ENCODE measurements at regions not wholly inside any gene's neighbourhood (a gene's known extent, or its start where the extent isn't known, plus 50 kb on each side); places are given as distances from the start of the nearest gene placed in this dataset.

- DNase-seq (ENCODE audit: low spot score): no peak
- 91% methylated on average over 4 of the region's 4 CpGs for WGBS
- Histone ChIP-seq H3K9ac (ENCODE audit: low read depth in 1 of 2, low read length in 2 of 2) (no peak overlapping the region), H3K4me3 (ENCODE audit: low read depth in 1 of 3, low read length in 3 of 3) (no peak overlapping the region), H3K36me3 (ENCODE audit: control insufficient read depth in 4 of 4, insufficient read depth in 3 of 4, low read depth in 1 of 4, low read length in 3 of 4) (no peaks in the 10 kb centered on the region), H3K4me1 (ENCODE audit: control insufficient read depth in 4 of 4, insufficient read depth in 4 of 4, low read length in 3 of 4) (no peaks in the 10 kb centered on the region), H3K27me3 (ENCODE audit: control insufficient read depth in 4 of 4, insufficient read depth in 4 of 4, low read length in 3 of 4) (no peaks in the 10 kb centered on the region), H3K27ac (ENCODE audit: low read depth in 1 of 2, low read length in 2 of 2) (no peak overlapping the region), H3K9me3 (ENCODE audit: control insufficient read depth in 4 of 4, low read length in 3 of 4) (no peaks in the 10 kb centered on the region)
- no peak for TF ChIP-seq FOXA2 (IDR thresholded peaks at IDR 0.05)
- TF ChIP-seq TAF1 (conservative IDR thresholded peaks at IDR 0.05): no peak
- TF ChIP-seq JUND (IDR thresholded peaks at IDR 0.05): no peak
- TF ChIP-seq SP1 (IDR thresholded peaks at IDR 0.05): no peak
- no peak for TF ChIP-seq NR2F2 (IDR thresholded peaks at IDR 0.05)
- no peak for TF ChIP-seq MAX (IDR thresholded peaks at IDR 0.05)
- TF ChIP-seq YY1 (IDR thresholded peaks at IDR 0.05): no peak
- no peak for TF ChIP-seq CTCF (IDR thresholded peaks at IDR 0.05; ENCODE audit: low read depth, low read length, missing input control)
- no peak for TF ChIP-seq ZBTB33 (IDR thresholded peaks at IDR 0.05)
- no peak for TF ChIP-seq FOXA1 (IDR thresholded peaks at IDR 0.05)
- no peak for TF ChIP-seq HNF4A (conservative IDR thresholded peaks at IDR 0.05)
- TF ChIP-seq RAD21 (IDR thresholded peaks at IDR 0.05): no peak
- no peak for TF ChIP-seq HNF4G (IDR thresholded peaks at IDR 0.05)
- no peak for TF ChIP-seq EGR1 (IDR thresholded peaks at IDR 0.05; ENCODE audit: low read depth in 2 of 2)
- no peak for TF ChIP-seq RXRA (IDR thresholded peaks at IDR 0.05)
- no peak for TF ChIP-seq ATF3 (IDR thresholded peaks at IDR 0.05)
- TF ChIP-seq REST (IDR thresholded peaks at IDR 0.05): no peak
Observed at GRCh38 chr2:198327526-198327925, 523.1 kb downstream of the PLCL1 start.

GRCh38 chr2:198326431-198326830, 522.0 kb downstream of the PLCL1 start:
- no peaks in the 10 kb centered on the region for H3K27me3 ChIP-seq (ENCODE audit: control insufficient read depth in 4 of 4, insufficient read depth in 4 of 4, low read length in 3 of 4)
- TF ChIP-seq EGR1 (IDR thresholded peaks at IDR 0.05; ENCODE audit: low read depth in 2 of 2) (no peak), HNF4G (IDR thresholded peaks at IDR 0.05) (no peak), ATF3 (IDR thresholded peaks at IDR 0.05) (no peak), FOXA1 (IDR thresholded peaks at IDR 0.05) (no peak), RXRA (IDR thresholded peaks at IDR 0.05) (no peak), SP1 (IDR thresholded peaks at IDR 0.05) (no peak), NR2F2 (IDR thresholded peaks at IDR 0.05) (no peak), REST (IDR thresholded peaks at IDR 0.05) (no peak), RAD21 (IDR thresholded peaks at IDR 0.05) (no peak), TAF1 (conservative IDR thresholded peaks at IDR 0.05) (no peak), YY1 (IDR thresholded peaks at IDR 0.05) (no peak), GABPA (IDR thresholded peaks at IDR 0.05 in 1 of 2, conservative IDR thresholded peaks at IDR 0.05 in 1 of 2) (no peak), ZBTB33 (IDR thresholded peaks at IDR 0.05) (no peak)

More at GRCh38 chr2:198326431-198326830, 522.0 kb downstream of the PLCL1 start:
- DNase-seq (ENCODE audit: low spot score): no peak
- H3K36me3 ChIP-seq (ENCODE audit: control insufficient read depth in 4 of 4, insufficient read depth in 3 of 4, low read depth in 1 of 4, low read length in 3 of 4): no peaks in the 10 kb centered on the region
- H3K27ac ChIP-seq (ENCODE audit: low read depth in 1 of 2, low read length in 2 of 2): no peak overlapping the region
- H3K9me3 ChIP-seq (ENCODE audit: control insufficient read depth in 4 of 4, low read length in 3 of 4): no peaks in the 10 kb centered on the region
- 41% methylated on average over 1 of the region's 1 CpG for WGBS
- no peak overlapping the region for H3K9ac ChIP-seq (ENCODE audit: low read depth in 1 of 2, low read length in 2 of 2)
- H3K4me1 ChIP-seq (ENCODE audit: control insufficient read depth in 4 of 4, insufficient read depth in 4 of 4, low read length in 3 of 4): no peaks in the 10 kb centered on the region
- H3K4me3 ChIP-seq (ENCODE audit: low read depth in 1 of 3, low read length in 3 of 3): no peak overlapping the region

All from liver (tissue), 8 donors.